ENCODE measurements at regions not wholly inside any gene's neighbourhood (a gene's known extent, or its start where the extent isn't known, plus 50 kb on each side); places are given as distances from the start of the nearest gene placed in this dataset.
"Not testable (repeated sequence)": the region's sequence is repeated elsewhere in the genome, so short reads cannot be mapped to it uniquely, and the experiment has no call there.

- no peak for DNase-seq (ENCODE audit: low spot score)
Measured at GRCh38 chr12:83361475-83361874, 674.8 kb downstream of the TMTC2 start.

- DNase-seq (ENCODE audit: low spot score): no peak
Measured at GRCh38 chr12:83361071-83361470, 674.4 kb downstream of the TMTC2 start.

- DNase-seq (ENCODE audit: low spot score): no peak
Measured at GRCh38 chr12:83349907-83350611, 663.4 kb downstream of the TMTC2 start.

- no peak for DNase-seq (ENCODE audit: low spot score)
Measured at GRCh38 chr12:83346333-83346732, 659.6 kb downstream of the TMTC2 start.

GRCh38 chr12:83343767-83344166 lies 657.1 kb downstream of the TMTC2 start:
- DNase-seq (ENCODE audit: low spot score): no peak

- DNase-seq (ENCODE audit: low spot score): no peak
Measured at GRCh38 chr12:83335748-83336147, 649.0 kb downstream of the TMTC2 start.

GRCh38 chr12:83326666-83327065 lies 640.0 kb downstream of the TMTC2 start:
- DNase-seq (ENCODE audit: low spot score): no peak

- no peak for DNase-seq (ENCODE audit: low spot score)
Measured at GRCh38 chr12:83323866-83324265, 637.2 kb downstream of the TMTC2 start.

- no peak for DNase-seq (ENCODE audit: low spot score)
Measured at GRCh38 chr12:83322809-83323208, 636.1 kb downstream of the TMTC2 start.

- no peak for DNase-seq (ENCODE audit: low spot score)
Measured at GRCh38 chr12:83321971-83322370, 635.3 kb downstream of the TMTC2 start.

GRCh38 chr12:83320350-83320749 lies 633.6 kb downstream of the TMTC2 start:
- no peak for DNase-seq (ENCODE audit: low spot score)

- DNase-seq (ENCODE audit: low spot score): peak; percentile 44
Measured at GRCh38 chr12:83318386-83319098, 631.8 kb downstream of the TMTC2 start.

- DNase-seq (ENCODE audit: low spot score): no peak
Measured at GRCh38 chr12:83317595-83317994, 630.9 kb downstream of the TMTC2 start.

- DNase-seq (ENCODE audit: low spot score): no peak
Measured at GRCh38 chr12:83313827-83314226, 627.1 kb downstream of the TMTC2 start.

GRCh38 chr12:83313322-83313721 lies 626.6 kb downstream of the TMTC2 start:
- no peak for DNase-seq (ENCODE audit: low spot score)

- no peak for DNase-seq (ENCODE audit: low spot score)
Measured at GRCh38 chr12:83276904-83277303, 590.2 kb downstream of the TMTC2 start.

- DNase-seq (ENCODE audit: low spot score): no peak
Measured at GRCh38 chr12:83271201-83271600, 584.5 kb downstream of the TMTC2 start.

- DNase-seq (ENCODE audit: low spot score): no peak
Measured at GRCh38 chr12:83265808-83266207, 579.1 kb downstream of the TMTC2 start.

GRCh38 chr12:83261998-83262397 lies 575.3 kb downstream of the TMTC2 start:
- no peak for DNase-seq (ENCODE audit: low spot score)

- not testable (repeated sequence) for DNase-seq (ENCODE audit: low spot score)
Measured at GRCh38 chr12:83260126-83260525, 573.4 kb downstream of the TMTC2 start.

- DNase-seq (ENCODE audit: low spot score): no peak
Measured at GRCh38 chr12:83257726-83258125, 571.0 kb downstream of the TMTC2 start.

GRCh38 chr12:83256562-83256961 lies 569.9 kb downstream of the TMTC2 start:
- DNase-seq (ENCODE audit: low spot score): no peak

GRCh38 chr12:83250866-83251265 lies 564.2 kb downstream of the TMTC2 start:
- DNase-seq (ENCODE audit: low spot score): no peak

- no peak for DNase-seq (ENCODE audit: low spot score)
Measured at GRCh38 chr12:83245156-83245555, 558.5 kb downstream of the TMTC2 start.

Data from H4 (cell line).